Vagina (tissue), 2 donors: ENCODE measurements at regions not wholly inside any gene's neighbourhood (a gene's known extent, or its start where the extent isn't known, plus 50 kb on each side); places are given as distances from the start of the nearest gene placed in this dataset.

Experiments used
- DNase-seq, 2 donors: peaks; one replicate each; pipeline ENCODE4 v3.0.0-alpha.2; 2017; ENCODE audit errors: extremely low spot score in 2 of 2
- H3K27ac ChIP-seq: fragments of 200-600 bp; sonication (generic); one replicate; pipeline ENCODE4 v1.5.1; 2019
- H3K27me3 ChIP-seq: fragments of 200-600 bp; sonication (generic); one replicate; pipeline ENCODE4 v1.5.1; 2019
- H3K36me3 ChIP-seq, 2 donors: fragments of 200-600 bp; sonication (generic); one replicate each; pipeline ENCODE4 v1.5.1; 2017 to 2019
- H3K4me1 ChIP-seq: fragments of 200-600 bp; sonication (generic); one replicate; pipeline ENCODE4 v1.5.1; 2019
- H3K4me3 ChIP-seq, 2 donors: fragments of 200-600 bp; sonication (generic); 1 replicate in 1 of 2; 2 replicates in 1 of 2; pipeline ENCODE4 v1.5.1; 2016 to 2019
- H3K9me3 ChIP-seq: fragments of 200-600 bp; sonication (generic); one replicate; pipeline ENCODE4 v1.5.1; 2019
- POLR2A ChIP-seq, 2 donors: fragments of 450-650 bp; IDR thresholded peaks; one replicate each; pipeline ENCODE4 v1.6.1; 2017; ENCODE audit warnings: antibody characterized with exemption in 2 of 2, mild to moderate bottlenecking in 2 of 2, moderate library complexity in 2 of 2
- POLR2AphosphoS5 ChIP-seq, 2 donors: sonication (generic); formaldehyde crosslinking; IDR thresholded peaks; one replicate each; pipeline ENCODE4 v1.9.0; 2017; ENCODE audit warnings: antibody characterized with exemption in 2 of 2, mild to moderate bottlenecking in 2 of 2, low read depth in 1 of 2; ENCODE audit not compliant: insufficient read depth in 1 of 2
- intact Hi-C: fragments of 100-400 bp; cut with DNase I; formaldehyde crosslinking; loops from one replicate; pipeline ENCODE4 v1.15.1; 2023
- TF ChIP-seq, protein P1 (sequence below), 3 experiments: fragments of 450-650 bp in 2 of 3; fragments of 200-600 bp in 1 of 3; sonication (generic) in 1 of 3; IDR thresholded peaks; one replicate each; pipeline ENCODE4 v1.5.1; 2017 to 2019; ENCODE audit warnings: antibody characterized with exemption in 3 of 3, mild to moderate bottlenecking in 2 of 3, moderate library complexity in 2 of 3

DNA sequence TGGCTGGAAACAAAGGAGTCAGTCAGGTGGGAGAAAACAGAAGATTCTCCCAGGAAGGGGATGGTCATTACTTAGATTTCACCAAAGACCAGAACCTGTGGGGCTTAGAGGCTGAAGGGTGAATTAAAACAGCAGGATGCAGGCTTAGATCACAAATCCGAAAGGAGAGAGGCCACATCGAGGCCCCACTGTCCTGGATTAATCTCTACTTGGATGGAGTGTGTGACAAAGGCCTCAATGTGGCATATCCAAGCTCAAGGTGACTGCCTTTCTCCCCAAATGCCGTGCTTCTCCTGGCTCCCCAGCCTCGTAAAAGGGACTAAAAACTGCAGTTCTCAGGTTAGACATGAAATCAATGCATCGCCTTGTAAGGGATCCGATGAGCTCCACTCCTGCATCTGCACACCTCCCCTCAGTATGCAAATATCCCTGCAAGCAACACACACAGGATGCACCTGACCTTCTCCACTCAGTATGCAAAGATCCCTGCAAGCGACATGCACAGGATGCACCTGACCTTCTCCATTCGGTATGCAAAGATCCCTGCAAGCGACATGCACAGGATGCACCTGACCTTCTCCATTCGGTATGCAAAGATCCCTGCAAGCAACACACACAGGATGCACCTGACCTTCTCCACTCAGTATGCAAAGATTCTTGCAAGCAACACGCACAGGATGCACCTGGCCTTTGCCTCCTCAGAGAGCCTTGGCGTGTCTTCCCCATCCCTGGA is 447.4 kb downstream of the BRD1 start:
- no peaks in the 10 kb centered on the region for H3K36me3 ChIP-seq
- intact Hi-C loops = no loop called here
- H3K27me3 ChIP-seq = no peaks in the 10 kb centered on the region
- DNase-seq = peak in 1 of 2 donors; percentile 70
- H3K4me1 ChIP-seq = no peaks in the 10 kb centered on the region
- no peak overlapping the region for H3K4me3 ChIP-seq
- H3K9me3 ChIP-seq = no peaks in the 10 kb centered on the region
- no peak overlapping the region for H3K27ac ChIP-seq
- TF ChIP-seq, protein P1, sequence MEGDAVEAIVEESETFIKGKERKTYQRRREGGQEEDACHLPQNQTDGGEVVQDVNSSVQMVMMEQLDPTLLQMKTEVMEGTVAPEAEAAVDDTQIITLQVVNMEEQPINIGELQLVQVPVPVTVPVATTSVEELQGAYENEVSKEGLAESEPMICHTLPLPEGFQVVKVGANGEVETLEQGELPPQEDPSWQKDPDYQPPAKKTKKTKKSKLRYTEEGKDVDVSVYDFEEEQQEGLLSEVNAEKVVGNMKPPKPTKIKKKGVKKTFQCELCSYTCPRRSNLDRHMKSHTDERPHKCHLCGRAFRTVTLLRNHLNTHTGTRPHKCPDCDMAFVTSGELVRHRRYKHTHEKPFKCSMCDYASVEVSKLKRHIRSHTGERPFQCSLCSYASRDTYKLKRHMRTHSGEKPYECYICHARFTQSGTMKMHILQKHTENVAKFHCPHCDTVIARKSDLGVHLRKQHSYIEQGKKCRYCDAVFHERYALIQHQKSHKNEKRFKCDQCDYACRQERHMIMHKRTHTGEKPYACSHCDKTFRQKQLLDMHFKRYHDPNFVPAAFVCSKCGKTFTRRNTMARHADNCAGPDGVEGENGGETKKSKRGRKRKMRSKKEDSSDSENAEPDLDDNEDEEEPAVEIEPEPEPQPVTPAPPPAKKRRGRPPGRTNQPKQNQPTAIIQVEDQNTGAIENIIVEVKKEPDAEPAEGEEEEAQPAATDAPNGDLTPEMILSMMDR (IDR thresholded peaks at IDR 0.05) = no peak
- TF ChIP-seq POLR2AphosphoS5 (IDR thresholded peaks at IDR 0.05; ENCODE audit: insufficient read depth in 1 of 2, low read depth in 1 of 2) (no peak), POLR2A (IDR thresholded peaks at IDR 0.05) (no peak)

DNA sequence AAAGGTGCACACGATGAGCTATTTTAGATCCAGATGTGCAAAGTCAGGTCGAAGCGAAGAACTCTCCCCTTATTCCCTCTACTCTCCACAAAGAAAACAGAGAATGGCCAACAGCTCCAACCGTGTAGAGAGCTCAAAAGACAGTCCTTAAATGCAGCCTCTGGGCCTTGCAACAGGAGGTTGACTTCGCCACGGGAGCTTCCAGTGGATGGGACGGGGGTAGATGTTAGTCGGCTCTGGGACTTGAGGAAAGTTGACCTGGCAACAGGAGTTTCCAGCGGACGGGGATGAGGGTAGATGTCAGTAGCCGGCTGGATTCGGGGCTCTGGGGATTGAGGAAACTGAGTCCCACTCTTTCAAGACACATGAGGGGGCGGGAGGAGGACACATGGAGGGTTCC is 450.4 kb downstream of the BRD1 start:
- H3K4me1 ChIP-seq = no peaks in the 10 kb centered on the region
- no peak overlapping the region for H3K4me3 ChIP-seq
- intact Hi-C loops = no loop called here
- H3K9me3 ChIP-seq = no peaks in the 10 kb centered on the region
- no peaks in the 10 kb centered on the region for H3K27me3 ChIP-seq
- TF ChIP-seq, protein P1 (IDR thresholded peaks at IDR 0.05) = no peak
- TF ChIP-seq POLR2AphosphoS5 (IDR thresholded peaks at IDR 0.05; ENCODE audit: insufficient read depth in 1 of 2, low read depth in 1 of 2) (no peak), POLR2A (IDR thresholded peaks at IDR 0.05) (no peak)
- DNase-seq = peak; percentile 54 to 77
- H3K27ac ChIP-seq = no peak overlapping the region
- H3K36me3 ChIP-seq = no peaks in the 10 kb centered on the region

DNA sequence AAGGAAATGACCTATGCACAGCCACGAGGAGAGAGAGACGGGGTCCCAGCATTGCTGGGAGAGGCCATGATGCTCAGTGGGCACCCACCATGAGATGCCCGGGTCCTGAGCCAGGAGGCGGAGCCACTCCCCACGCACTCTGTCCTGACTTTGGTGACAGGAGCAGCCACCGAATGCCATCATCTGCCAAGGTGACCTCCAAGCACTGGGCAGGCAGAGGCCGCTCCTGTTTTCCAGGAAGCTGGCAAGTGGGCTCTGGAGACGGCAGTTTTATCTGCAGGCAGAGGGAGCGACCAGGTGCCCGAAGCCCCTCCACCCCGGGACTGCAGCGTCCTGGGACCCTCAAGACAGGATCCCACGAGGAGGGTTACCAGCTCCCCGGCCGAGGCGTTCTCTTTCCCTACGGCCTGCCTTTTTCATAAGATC is 453.9 kb downstream of the BRD1 start:
- DNase-seq = peak; percentile 67 to 82

DNA sequence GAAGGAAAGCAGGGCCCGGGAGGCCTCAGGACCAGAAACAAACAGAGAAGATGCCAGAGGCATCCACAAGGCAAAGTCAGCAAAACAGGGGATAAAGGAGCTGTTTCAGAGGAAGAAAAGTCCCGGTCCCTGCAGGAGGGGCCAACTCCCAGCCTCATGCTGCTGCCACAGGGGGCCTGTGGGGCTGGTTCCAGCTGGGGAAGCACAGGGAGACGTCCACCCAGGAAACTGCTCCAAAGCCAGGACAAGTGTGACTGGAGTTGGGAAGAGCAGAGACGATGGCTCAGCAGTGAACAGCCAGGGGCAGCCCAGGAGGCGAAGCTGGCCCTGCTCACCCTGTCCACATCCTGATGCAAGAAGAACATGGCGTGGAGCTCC is 454.4 kb downstream of the BRD1 start:
- peak in 1 of 2 donors; percentile 58 for DNase-seq
- H3K27me3 ChIP-seq = no peaks in the 10 kb centered on the region
- no peaks in the 10 kb centered on the region for H3K4me1 ChIP-seq
- H3K27ac ChIP-seq = no peak overlapping the region
- H3K36me3 ChIP-seq = no peaks in the 10 kb centered on the region
- intact Hi-C loops = no loop called here
- TF ChIP-seq, protein P1 (IDR thresholded peaks at IDR 0.05) = no peak
- no peak for TF ChIP-seq POLR2AphosphoS5 (IDR thresholded peaks at IDR 0.05; ENCODE audit: insufficient read depth in 1 of 2, low read depth in 1 of 2)
- no peak for TF ChIP-seq POLR2A (IDR thresholded peaks at IDR 0.05)
- no peak overlapping the region for H3K4me3 ChIP-seq
- H3K9me3 ChIP-seq = no peaks in the 10 kb centered on the region

More for the DNA sequence above, 453.9 kb downstream of the BRD1 start:
- H3K4me1 ChIP-seq = no peaks in the 10 kb centered on the region
- no peak for TF ChIP-seq POLR2AphosphoS5 (IDR thresholded peaks at IDR 0.05; ENCODE audit: insufficient read depth in 1 of 2, low read depth in 1 of 2)
- TF ChIP-seq, protein P1 (IDR thresholded peaks at IDR 0.05) = no peak
- no peak for TF ChIP-seq POLR2A (IDR thresholded peaks at IDR 0.05)
- no peaks in the 10 kb centered on the region for H3K36me3 ChIP-seq
- H3K9me3 ChIP-seq = no peaks in the 10 kb centered on the region
- H3K27ac ChIP-seq = no peak overlapping the region
- intact Hi-C loops = no loop called here
- no peak overlapping the region for H3K4me3 ChIP-seq
- H3K27me3 ChIP-seq = no peaks in the 10 kb centered on the region

GRCh38 chr22:49372530-49373288 is 455.0 kb downstream of the BRD1 start:
- TF ChIP-seq, protein P1 (IDR thresholded peaks at IDR 0.05) = no peak
- TF ChIP-seq POLR2A (IDR thresholded peaks at IDR 0.05) (no peak), POLR2AphosphoS5 (IDR thresholded peaks at IDR 0.05; ENCODE audit: insufficient read depth in 1 of 2, low read depth in 1 of 2) (no peak)
- H3K27me3 ChIP-seq = no peaks in the 10 kb centered on the region

More at GRCh38 chr22:49372530-49373288, 455.0 kb downstream of the BRD1 start:
- Histone ChIP-seq H3K27ac (no peak overlapping the region), H3K4me1 (no peaks in the 10 kb centered on the region), H3K4me3 (no peak overlapping the region), H3K9me3 (no peaks in the 10 kb centered on the region), H3K36me3 (no peaks in the 10 kb centered on the region)
- DNase-seq = peak; percentile 64 to 81
- intact Hi-C loops = no loop called here
